Mucosa of descending colon (tissue), 3 donors: ENCODE measurements at regions not wholly inside any gene's neighbourhood (a gene's known extent, or its start where the extent isn't known, plus 50 kb on each side); places are given as distances from the start of the nearest gene placed in this dataset.

Experiments
- ATAC-seq: fragments of 200-7000 bp; cut with Tn5 transposase; one replicate; pipeline ENCODE4 v1.9.1; 2020; ENCODE audit warnings: mild to moderate bottlenecking, moderate library complexity
- DNase-seq, 3 donors: peaks; one replicate each; pipeline ENCODE4 v3.0.0-alpha.2; 2020
- H3K36me3 ChIP-seq: fragments of 200-600 bp; one replicate; pipeline ENCODE4 v1.8.0; 2021; ENCODE audit warnings: low read depth, mild to moderate bottlenecking
- H3K4me1 ChIP-seq: fragments of 200-600 bp; one replicate; pipeline ENCODE4 v1.8.0; 2021; ENCODE audit warnings: low read depth, mild to moderate bottlenecking
- H3K4me3 ChIP-seq: fragments of 200-600 bp; one replicate; pipeline ENCODE4 v1.8.0; 2021; ENCODE audit warnings: mild to moderate bottlenecking
- H3K9me3 ChIP-seq: fragments of 200-600 bp; one replicate; pipeline ENCODE4 v1.8.0; 2021; ENCODE audit warnings: mild to moderate bottlenecking
- intact Hi-C, 2 donors: fragments of 100-400 bp; cut with DNase I in 1 of 2; cut with micrococcal nuclease in 1 of 2; formaldehyde crosslinking; loops; one replicate each; pipeline versions ENCODE4 v1.11.0 to v1.11.1; 2022; cut with DNase I, micrococcal nuclease
- TF ChIP-seq, protein P1 (sequence below): fragments of 200-600 bp; IDR thresholded peaks from one replicate; pipeline ENCODE4 v1.8.0; 2022; ENCODE audit warnings: antibody characterized with exemption, mild to moderate bottlenecking
- donor health status: DM: no; HTN: no; CAD: no; lungs with moderate emphysema.
- donor health status: DM: no; HTN: no; CAD: no.
- donor health status: DM: no; HTN: yes; CAD: no.

DNA sequence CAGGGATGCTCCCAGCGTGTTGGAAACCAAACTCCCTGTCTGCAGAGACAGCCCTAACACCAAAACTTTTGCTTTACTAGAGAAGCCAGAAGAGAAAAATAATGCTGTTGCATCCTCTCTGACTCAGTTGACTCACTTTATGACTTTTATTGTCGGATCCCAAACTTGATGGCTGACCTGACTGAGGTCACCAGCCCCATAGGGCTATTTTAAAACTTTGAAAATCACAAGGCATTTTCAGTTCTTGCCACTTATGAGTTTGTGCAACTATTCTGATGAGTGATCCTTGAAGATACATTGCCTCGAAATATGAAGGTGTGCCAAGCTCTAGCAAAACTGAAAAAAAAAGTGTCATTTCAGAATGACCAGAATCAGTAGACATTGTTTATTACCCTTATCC is 320.2 kb downstream of the DLEU7 start:
- TF ChIP-seq, protein P1, sequence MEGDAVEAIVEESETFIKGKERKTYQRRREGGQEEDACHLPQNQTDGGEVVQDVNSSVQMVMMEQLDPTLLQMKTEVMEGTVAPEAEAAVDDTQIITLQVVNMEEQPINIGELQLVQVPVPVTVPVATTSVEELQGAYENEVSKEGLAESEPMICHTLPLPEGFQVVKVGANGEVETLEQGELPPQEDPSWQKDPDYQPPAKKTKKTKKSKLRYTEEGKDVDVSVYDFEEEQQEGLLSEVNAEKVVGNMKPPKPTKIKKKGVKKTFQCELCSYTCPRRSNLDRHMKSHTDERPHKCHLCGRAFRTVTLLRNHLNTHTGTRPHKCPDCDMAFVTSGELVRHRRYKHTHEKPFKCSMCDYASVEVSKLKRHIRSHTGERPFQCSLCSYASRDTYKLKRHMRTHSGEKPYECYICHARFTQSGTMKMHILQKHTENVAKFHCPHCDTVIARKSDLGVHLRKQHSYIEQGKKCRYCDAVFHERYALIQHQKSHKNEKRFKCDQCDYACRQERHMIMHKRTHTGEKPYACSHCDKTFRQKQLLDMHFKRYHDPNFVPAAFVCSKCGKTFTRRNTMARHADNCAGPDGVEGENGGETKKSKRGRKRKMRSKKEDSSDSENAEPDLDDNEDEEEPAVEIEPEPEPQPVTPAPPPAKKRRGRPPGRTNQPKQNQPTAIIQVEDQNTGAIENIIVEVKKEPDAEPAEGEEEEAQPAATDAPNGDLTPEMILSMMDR = no peak
- Histone ChIP-seq H3K4me1 (peaks cover 27% of the 10 kb centered on the region), H3K9me3 (no peaks in the 10 kb centered on the region), H3K4me3 (no peak overlapping the region), H3K36me3 (no peaks in the 10 kb centered on the region)
- intact Hi-C loops = no loop called here
- no peak for ATAC-seq
- DNase-seq = no peak

DNA sequence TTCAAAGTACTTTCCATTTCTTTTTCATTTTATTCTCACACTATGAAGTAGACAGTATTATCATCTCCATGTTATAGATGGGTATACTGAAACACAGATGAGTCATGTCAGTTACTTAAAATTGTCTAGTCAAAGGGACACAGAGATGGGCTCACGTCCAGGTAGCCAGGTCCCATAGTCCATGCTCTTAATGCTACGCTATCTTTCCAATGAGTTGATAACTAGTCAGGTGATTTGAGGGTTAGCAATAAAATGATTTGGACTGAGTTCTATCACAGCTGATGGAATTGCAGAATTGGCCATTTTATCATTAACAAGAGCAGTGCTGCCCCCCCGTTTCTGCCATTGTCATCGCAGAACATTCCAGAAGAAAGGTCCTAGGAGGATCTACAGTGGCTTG is 318.9 kb downstream of the DLEU7 start:
- Histone ChIP-seq H3K9me3 (no peaks in the 10 kb centered on the region), H3K36me3 (no peaks in the 10 kb centered on the region), H3K4me3 (no peak overlapping the region), H3K4me1 (peaks cover 30% of the 10 kb centered on the region)
- ATAC-seq (no peak), DNase-seq (no peak)
- TF ChIP-seq, protein P1 = no peak
- intact Hi-C loops = no loop called here

DNA sequence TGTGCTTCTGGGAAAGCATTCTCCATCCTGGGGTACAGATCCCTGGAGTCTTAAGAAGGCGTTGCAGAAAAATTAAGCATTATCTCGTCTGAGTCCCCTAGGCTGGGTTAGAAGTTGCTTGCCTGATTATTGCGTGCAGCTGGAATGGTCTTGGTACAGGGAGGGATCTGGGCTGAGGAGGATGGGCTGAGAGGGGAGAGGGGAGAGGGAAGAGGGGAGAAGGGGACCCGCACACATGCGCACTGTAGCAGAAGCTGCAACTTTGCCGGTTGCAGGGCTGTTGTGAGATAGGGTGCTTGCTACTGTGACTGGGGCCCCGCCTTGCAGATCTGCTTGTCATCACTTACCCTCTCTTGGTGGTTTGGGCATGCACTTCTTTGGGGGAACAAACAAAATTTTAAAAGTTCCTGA is 316.8 kb downstream of the DLEU7 start:
- intact Hi-C loops = no loop called here
- no peak for DNase-seq
- no peak overlapping the region for H3K4me3 ChIP-seq

DNA sequence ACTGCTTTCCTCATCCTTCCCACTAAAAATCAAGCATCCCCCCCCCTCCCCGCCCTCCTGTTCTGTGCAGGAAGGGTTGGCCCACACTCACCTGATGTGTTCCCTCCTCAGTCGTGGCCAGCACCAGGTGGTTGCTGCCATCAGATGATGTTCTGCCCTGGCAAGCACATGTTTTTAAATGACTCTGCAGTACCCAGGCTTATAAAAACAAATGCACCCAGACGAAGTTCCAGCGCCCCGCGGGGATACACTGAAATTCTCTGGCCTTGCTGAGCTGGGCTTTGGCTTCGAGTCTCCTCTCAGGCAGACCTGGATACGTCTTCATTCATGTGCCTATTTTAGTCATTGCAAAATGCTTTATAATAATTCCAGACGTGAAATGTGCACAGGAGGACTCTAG is 316.3 kb downstream of the DLEU7 start:
- ATAC-seq (peak; percentile 47), DNase-seq (no peak)
- Histone ChIP-seq H3K4me3 (no peak overlapping the region), H3K9me3 (no peaks in the 10 kb centered on the region), H3K36me3 (no peaks in the 10 kb centered on the region), H3K4me1 (peaks cover 22% of the 10 kb centered on the region)
- TF ChIP-seq, protein P1 = no peak
- intact Hi-C loops = no loop called here

More for the DNA sequence above, 316.8 kb downstream of the DLEU7 start:
- TF ChIP-seq, protein P1 = no peak
- Histone ChIP-seq H3K4me1 (peaks cover 26% of the 10 kb centered on the region), H3K9me3 (no peaks in the 10 kb centered on the region), H3K36me3 (no peaks in the 10 kb centered on the region)
- ATAC-seq = peak; percentile 11

DNA sequence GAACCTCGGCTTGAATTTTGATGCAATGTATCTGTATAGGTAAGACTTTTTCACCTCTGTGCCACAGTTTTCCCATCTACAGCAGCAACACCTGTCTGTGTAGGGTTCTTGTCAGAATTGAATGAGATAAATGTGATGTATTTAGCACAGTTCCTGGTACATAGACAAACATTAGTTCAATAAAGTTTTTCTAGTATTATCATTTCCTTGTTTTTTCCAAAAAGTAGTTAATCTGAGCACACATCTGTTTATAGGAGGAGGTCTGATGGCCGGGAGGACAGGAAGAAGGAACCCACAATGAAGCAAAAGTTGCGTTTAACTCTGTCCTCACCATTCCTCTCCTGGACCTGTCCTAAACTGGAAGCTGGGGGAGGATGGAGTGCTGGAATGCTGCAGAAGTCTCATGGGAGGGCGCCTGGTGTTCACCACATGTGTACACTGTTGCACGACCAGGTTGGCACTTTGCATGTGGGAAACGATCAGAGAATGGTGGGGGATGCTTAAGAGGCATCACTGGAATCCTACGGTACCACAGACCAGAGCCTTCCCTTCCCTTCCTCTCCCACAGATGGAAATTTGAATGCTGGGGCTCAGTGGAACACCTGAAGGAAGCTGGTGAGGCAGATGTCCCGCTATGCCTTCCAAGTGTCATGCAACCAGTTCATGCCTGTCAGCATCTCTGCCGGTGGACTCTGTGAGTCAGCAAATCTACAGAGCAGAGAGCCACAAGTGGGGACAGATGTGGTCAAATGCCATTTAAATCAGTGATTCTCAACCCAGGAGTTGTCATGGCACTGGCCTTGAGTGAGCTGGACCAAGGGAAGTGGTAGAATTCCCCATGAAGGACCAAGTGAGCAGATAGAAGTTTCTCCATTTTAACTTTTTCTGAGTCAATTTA is 315.6 kb downstream of the DLEU7 start:
- Histone ChIP-seq H3K4me1 (peaks cover 20% of the 10 kb centered on the region), H3K36me3 (no peaks in the 10 kb centered on the region), H3K4me3 (no peak overlapping the region), H3K9me3 (no peaks in the 10 kb centered on the region)
- peak; percentile 5 for ATAC-seq
- TF ChIP-seq, protein P1 = no peak
- DNase-seq = no peak
- intact Hi-C loops = no loop called here
